ENCODE measurements at regions not wholly inside any gene's neighbourhood (a gene's known extent, or its start where the extent isn't known, plus 50 kb on each side); places are given as distances from the start of the nearest gene placed in this dataset.

DNA sequence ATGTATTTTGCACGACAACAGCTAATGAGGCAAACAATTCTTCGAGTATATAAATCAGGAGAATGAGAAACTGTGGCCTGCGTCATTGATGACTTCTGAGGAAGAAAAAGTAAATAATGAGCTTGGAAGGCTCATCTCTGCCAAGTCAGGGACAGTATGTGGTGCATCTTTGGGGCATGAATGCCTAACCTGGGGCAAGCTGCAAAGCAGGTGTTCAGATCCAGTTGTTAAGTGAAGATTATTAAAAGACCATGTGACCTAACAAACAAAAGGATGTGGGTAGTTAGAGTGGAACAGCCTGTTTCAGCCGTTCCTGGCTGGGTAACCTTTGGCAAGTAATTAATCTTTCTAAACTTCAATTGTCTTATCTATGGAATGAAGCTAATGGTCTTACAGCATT lies 93.0 kb downstream of the LYZL2 start:
- TF ChIP-seq, protein P1, sequence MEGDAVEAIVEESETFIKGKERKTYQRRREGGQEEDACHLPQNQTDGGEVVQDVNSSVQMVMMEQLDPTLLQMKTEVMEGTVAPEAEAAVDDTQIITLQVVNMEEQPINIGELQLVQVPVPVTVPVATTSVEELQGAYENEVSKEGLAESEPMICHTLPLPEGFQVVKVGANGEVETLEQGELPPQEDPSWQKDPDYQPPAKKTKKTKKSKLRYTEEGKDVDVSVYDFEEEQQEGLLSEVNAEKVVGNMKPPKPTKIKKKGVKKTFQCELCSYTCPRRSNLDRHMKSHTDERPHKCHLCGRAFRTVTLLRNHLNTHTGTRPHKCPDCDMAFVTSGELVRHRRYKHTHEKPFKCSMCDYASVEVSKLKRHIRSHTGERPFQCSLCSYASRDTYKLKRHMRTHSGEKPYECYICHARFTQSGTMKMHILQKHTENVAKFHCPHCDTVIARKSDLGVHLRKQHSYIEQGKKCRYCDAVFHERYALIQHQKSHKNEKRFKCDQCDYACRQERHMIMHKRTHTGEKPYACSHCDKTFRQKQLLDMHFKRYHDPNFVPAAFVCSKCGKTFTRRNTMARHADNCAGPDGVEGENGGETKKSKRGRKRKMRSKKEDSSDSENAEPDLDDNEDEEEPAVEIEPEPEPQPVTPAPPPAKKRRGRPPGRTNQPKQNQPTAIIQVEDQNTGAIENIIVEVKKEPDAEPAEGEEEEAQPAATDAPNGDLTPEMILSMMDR (IDR thresholded peaks at IDR 0.05; ENCODE audit: insufficient read depth, low read length): no peak
- TF ChIP-seq REST (IDR thresholded peaks at IDR 0.05; ENCODE audit: insufficient replicate concordance, low read depth) (no peak), GABPA (IDR thresholded peaks at IDR 0.05; ENCODE audit: low read depth) (no peak), SPI1 (IDR thresholded peaks at IDR 0.05; ENCODE audit: borderline replicate concordance, low read depth) (no peak)
- no peak for DNase-seq (ENCODE audit: low read depth in 1 of 2, low spot score in 1 of 2)
- no peak overlapping the region for H3K27ac ChIP-seq (replicated peaks)
- H3K4me3 ChIP-seq (replicated peaks; ENCODE audit: insufficient read depth, low read length): no peak overlapping the region
- H3K27me3 ChIP-seq (ENCODE audit: insufficient read depth, poor library complexity, severe bottlenecking): no peaks in the 10 kb centered on the region

DNA sequence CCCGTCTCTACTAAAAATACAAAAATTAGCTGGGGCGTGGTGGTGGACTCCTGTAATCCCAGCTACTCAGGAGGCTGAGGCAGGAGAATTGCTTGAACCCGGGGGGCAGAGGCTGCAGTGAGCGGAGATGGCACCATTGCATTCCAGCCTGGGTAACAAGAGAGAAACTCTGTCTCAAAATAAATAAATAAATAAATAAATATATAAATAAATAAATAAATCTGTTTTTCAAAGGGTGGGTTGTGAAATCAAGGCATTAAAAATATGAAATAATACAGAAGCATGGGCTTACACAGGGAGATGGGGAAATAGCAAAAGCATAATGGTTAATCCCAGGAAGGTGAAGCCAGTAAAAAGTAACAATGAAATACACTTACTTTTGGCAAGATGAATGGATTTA lies 93.9 kb downstream of the LYZL2 start:
- H3K27me3 ChIP-seq (ENCODE audit: insufficient read depth, poor library complexity, severe bottlenecking): no peaks in the 10 kb centered on the region
- no peak overlapping the region for H3K27ac ChIP-seq (replicated peaks)
- H3K4me3 ChIP-seq (replicated peaks; ENCODE audit: insufficient read depth, low read length): no peak overlapping the region
- no peak for DNase-seq (ENCODE audit: low read depth in 1 of 2, low spot score in 1 of 2)
- TF ChIP-seq, protein P1 (IDR thresholded peaks at IDR 0.05; ENCODE audit: insufficient read depth, low read length): no peak
- TF ChIP-seq POLR2AphosphoS5 (IDR thresholded peaks at IDR 0.05; ENCODE audit: low read depth) (no peak), GABPA (IDR thresholded peaks at IDR 0.05; ENCODE audit: low read depth) (no peak), REST (IDR thresholded peaks at IDR 0.05; ENCODE audit: insufficient replicate concordance, low read depth) (no peak), SPI1 (IDR thresholded peaks at IDR 0.05; ENCODE audit: borderline replicate concordance, low read depth) (no peak)

- TF ChIP-seq POLR2AphosphoS5 (IDR thresholded peaks at IDR 0.05; ENCODE audit: low read depth) (no peak), GABPA (IDR thresholded peaks at IDR 0.05; ENCODE audit: low read depth) (no peak)
- TF ChIP-seq, protein P1 (IDR thresholded peaks at IDR 0.05; ENCODE audit: insufficient read depth, low read length): peak; percentile 47
- no peak overlapping the region for H3K4me3 ChIP-seq (replicated peaks; ENCODE audit: insufficient read depth, low read length)
- 0 out of 2 replicates have a peak overlapping the region, but pooled peaks have one; percentile 19 for H3K27ac ChIP-seq (replicated peaks)
- peak in 1 of 2 experiments; percentile 77 for DNase-seq (ENCODE audit: low read depth in 1 of 2, low spot score in 1 of 2)
- H3K27me3 ChIP-seq (ENCODE audit: insufficient read depth, poor library complexity, severe bottlenecking): no peaks in the 10 kb centered on the region
These were observed 94.9 kb downstream of the LYZL2 start for GRCh38 chr10:30534465-30535144.
